ENCODE measurements at regions not wholly inside any gene's neighbourhood (a gene's known extent, or its start where the extent isn't known, plus 50 kb on each side); places are given as distances from the start of the nearest gene placed in this dataset.

DNA sequence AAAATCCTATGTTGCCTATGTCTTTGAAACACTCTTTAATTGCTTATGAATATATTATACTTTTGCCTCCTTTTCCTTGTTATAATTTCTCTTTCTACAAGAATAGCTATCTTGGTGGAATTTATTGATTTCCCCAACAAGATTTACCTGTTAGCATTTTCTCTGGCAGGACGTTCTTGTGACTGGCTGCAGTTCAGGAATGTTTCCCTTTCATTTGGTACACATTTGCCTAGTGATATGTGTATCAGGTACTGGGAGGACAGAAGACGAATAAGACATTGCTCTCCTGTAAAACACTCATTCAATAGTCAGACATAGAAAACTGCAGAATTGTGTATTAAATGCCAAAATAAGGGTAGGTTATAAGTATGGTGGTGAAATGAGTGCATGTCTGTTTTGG lies 279.9 kb downstream of the FAT3 start (continued):
- TF ChIP-seq YY1 (IDR thresholded peaks at IDR 0.05; ENCODE audit: low read depth): no peak
- TF ChIP-seq FOXJ3 (CRISPR knock-in tag; IDR thresholded peaks at IDR 0.05): no peak
- no peak for TF ChIP-seq RXRA (IDR thresholded peaks at IDR 0.05; ENCODE audit: borderline replicate concordance, low read depth)
- no peak for TF ChIP-seq RCOR1 (IDR thresholded peaks at IDR 0.05; ENCODE audit: low read length)
- no peak for TF ChIP-seq ELF1 (IDR thresholded peaks at IDR 0.05)
- TF ChIP-seq USF2 (IDR thresholded peaks at IDR 0.05; ENCODE audit: borderline replicate concordance, low read depth, low read length): no peak
- TF ChIP-seq CHD2 (IDR thresholded peaks at IDR 0.05; ENCODE audit: low read length, partially characterized antibody): no peak

GRCh38 chr11:92505689-92506088 lies 281.1 kb downstream of the FAT3 start:
- CTCF ChIA-PET: interaction anchor here (0.8 kb wide), 1 partner anchor 380 kb away, joined by 3 read pairs; no protein-coding TSS in a partner anchor

More at GRCh38 chr11:92505689-92506088, 281.1 kb downstream of the FAT3 start:
- H3K4me3 ChIP-seq (ENCODE audit: low read depth in 2 of 2, low read length in 1 of 2): no peak overlapping the region
- H3K9me3 ChIP-seq: no peaks in the 10 kb centered on the region
- H3K27ac ChIP-seq (ENCODE audit: low read depth in 2 of 2, low read length in 1 of 2): no peak overlapping the region
- H3K4me2 ChIP-seq: no peak overlapping the region
- H4K20me1 ChIP-seq (ENCODE audit: insufficient read depth): no peaks in the 10 kb centered on the region
- no peak for DNase-seq
- no peaks in the 10 kb centered on the region for H3F3A ChIP-seq (replicated peaks; ENCODE audit: insufficient read depth)
- H2AFZ ChIP-seq (ENCODE audit: low read depth): no peak overlapping the region
- TF ChIP-seq SMC3 (IDR thresholded peaks at IDR 0.05; ENCODE audit: low read depth, low read length) (no peak), MEF2A (IDR thresholded peaks at IDR 0.05; ENCODE audit: borderline replicate concordance, low read depth) (no peak), YY1 (IDR thresholded peaks at IDR 0.05; ENCODE audit: low read depth) (no peak), ZBTB33 (IDR thresholded peaks at IDR 0.05; ENCODE audit: borderline replicate concordance, low read depth) (no peak), TEAD4 (IDR thresholded peaks at IDR 0.05; ENCODE audit: borderline replicate concordance, insufficient read depth) (no peak), MXI1 (IDR thresholded peaks at IDR 0.05; ENCODE audit: low read depth, low read length) (no peak), RFX5 (IDR thresholded peaks at IDR 0.05; ENCODE audit: low read length) (no peak)
- TF ChIP-seq, protein P1, sequence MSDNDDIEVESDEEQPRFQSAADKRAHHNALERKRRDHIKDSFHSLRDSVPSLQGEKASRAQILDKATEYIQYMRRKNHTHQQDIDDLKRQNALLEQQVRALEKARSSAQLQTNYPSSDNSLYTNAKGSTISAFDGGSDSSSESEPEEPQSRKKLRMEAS (IDR thresholded peaks at IDR 0.05; ENCODE audit: low read depth): no peak
- H3K36me3 ChIP-seq (replicated peaks in 1 of 2; ENCODE audit: control insufficient read depth in 1 of 2, insufficient read depth in 2 of 2, low read length in 1 of 2): no peaks in the 10 kb centered on the region
- H3K9me2 ChIP-seq: no peaks in the 10 kb centered on the region
- H3K4me1 ChIP-seq (ENCODE audit: control insufficient read depth in 1 of 2, insufficient read depth in 2 of 2, low read depth in 1 of 2, low read length in 1 of 2): no peaks in the 10 kb centered on the region
- H3K27me3 ChIP-seq (ENCODE audit: insufficient read depth): no peaks in the 10 kb centered on the region
- no peaks in the 10 kb centered on the region for H3K79me2 ChIP-seq (ENCODE audit: insufficient read depth)
- no peak overlapping the region for H3K9ac ChIP-seq
- WGBS (ENCODE audit: low lambda C conversion rate): 60% methylated on average over 4 of the region's 4 CpGs
- POLR2A ChIA-PET: no interaction called here

Measured in SK-N-SH (cell line).